SU-DHL-6 (cell line): ENCODE measurements at regions not wholly inside any gene's neighbourhood (a gene's known extent, or its start where the extent isn't known, plus 50 kb on each side); places are given as distances from the start of the nearest gene placed in this dataset.

Experiments
- EZH2phosphoT487 ChIP-seq: fragments of 200-600 bp; sonication (generic), shearing (Covaris generic); conservative IDR thresholded peaks from 2 replicates; pipeline ENCODE4 v1.6.1; 2018; ENCODE audit warnings: mild to moderate bottlenecking, antibody characterized with exemption, low read length, moderate library complexity, mixed read lengths
- TF ChIP-seq, protein P1 (sequence below): fragments of 200-600 bp; sonication (generic); IDR thresholded peaks from one replicate; pipeline ENCODE4 v1.5.1; 2017; ENCODE audit warnings: antibody characterized with exemption, mild to moderate bottlenecking, low read length, moderate library complexity; ENCODE audit not compliant: insufficient read depth, poor library complexity, severe bottlenecking

GRCh38 chr12:31221551-31221945 lies 104.4 kb downstream of the SINHCAF start:
- TF ChIP-seq, protein P1, sequence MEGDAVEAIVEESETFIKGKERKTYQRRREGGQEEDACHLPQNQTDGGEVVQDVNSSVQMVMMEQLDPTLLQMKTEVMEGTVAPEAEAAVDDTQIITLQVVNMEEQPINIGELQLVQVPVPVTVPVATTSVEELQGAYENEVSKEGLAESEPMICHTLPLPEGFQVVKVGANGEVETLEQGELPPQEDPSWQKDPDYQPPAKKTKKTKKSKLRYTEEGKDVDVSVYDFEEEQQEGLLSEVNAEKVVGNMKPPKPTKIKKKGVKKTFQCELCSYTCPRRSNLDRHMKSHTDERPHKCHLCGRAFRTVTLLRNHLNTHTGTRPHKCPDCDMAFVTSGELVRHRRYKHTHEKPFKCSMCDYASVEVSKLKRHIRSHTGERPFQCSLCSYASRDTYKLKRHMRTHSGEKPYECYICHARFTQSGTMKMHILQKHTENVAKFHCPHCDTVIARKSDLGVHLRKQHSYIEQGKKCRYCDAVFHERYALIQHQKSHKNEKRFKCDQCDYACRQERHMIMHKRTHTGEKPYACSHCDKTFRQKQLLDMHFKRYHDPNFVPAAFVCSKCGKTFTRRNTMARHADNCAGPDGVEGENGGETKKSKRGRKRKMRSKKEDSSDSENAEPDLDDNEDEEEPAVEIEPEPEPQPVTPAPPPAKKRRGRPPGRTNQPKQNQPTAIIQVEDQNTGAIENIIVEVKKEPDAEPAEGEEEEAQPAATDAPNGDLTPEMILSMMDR: no peak
- TF ChIP-seq EZH2phosphoT487: no peak
